PC-3 (cell line): ENCODE measurements at regions not wholly inside any gene's neighbourhood (a gene's known extent, or its start where the extent isn't known, plus 50 kb on each side); places are given as distances from the start of the nearest gene placed in this dataset.

ENCODE experiments used
- EZH2phosphoT487 ChIP-seq: fragments of 300-600 bp; sonication (generic); IDR thresholded peaks from 2 replicates; pipeline ENCODE4 v1.6.1; 2018; ENCODE audit warnings: mild to moderate bottlenecking, antibody characterized with exemption, low read length, borderline replicate concordance
- TF ChIP-seq, protein P1 (sequence below): fragments of 300-600 bp; sonication (generic); conservative IDR thresholded peaks from 2 replicates; pipeline ENCODE4 v1.5.1; 2017; ENCODE audit warnings: antibody characterized with exemption, low read depth, mild to moderate bottlenecking, low read length

DNA sequence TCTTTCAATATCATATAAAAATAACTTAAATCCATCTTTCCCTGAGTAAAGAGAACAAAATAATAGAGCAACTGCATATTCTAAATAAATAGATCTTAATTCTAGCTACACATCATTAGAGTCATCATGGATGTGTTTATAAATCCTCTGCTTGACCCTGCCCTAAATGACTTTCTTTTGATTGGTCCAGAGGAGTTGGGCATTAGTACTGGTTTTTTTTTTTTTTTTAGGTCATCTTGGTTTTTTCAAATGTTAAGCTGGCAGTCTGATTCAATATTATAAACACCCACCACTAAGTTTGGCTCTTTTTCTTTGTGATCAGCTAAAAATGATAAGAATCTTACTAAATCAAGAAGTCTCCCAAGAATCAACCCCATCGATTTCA lies 504.0 kb upstream of the CBLB start:
- TF ChIP-seq, protein P1, sequence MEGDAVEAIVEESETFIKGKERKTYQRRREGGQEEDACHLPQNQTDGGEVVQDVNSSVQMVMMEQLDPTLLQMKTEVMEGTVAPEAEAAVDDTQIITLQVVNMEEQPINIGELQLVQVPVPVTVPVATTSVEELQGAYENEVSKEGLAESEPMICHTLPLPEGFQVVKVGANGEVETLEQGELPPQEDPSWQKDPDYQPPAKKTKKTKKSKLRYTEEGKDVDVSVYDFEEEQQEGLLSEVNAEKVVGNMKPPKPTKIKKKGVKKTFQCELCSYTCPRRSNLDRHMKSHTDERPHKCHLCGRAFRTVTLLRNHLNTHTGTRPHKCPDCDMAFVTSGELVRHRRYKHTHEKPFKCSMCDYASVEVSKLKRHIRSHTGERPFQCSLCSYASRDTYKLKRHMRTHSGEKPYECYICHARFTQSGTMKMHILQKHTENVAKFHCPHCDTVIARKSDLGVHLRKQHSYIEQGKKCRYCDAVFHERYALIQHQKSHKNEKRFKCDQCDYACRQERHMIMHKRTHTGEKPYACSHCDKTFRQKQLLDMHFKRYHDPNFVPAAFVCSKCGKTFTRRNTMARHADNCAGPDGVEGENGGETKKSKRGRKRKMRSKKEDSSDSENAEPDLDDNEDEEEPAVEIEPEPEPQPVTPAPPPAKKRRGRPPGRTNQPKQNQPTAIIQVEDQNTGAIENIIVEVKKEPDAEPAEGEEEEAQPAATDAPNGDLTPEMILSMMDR, result no peak
- no peak for TF ChIP-seq EZH2phosphoT487
